ENCODE measurements at regions not wholly inside any gene's neighbourhood (a gene's known extent, or its start where the extent isn't known, plus 50 kb on each side); places are given as distances from the start of the nearest gene placed in this dataset.

GRCh38 chr4:17152941-17153540, 254.6 kb upstream of the LDB2 start:
- no peak overlapping the region for H2AFZ ChIP-seq (ENCODE audit: low read length)
- no peaks in the 10 kb centered on the region for H3K27me3 ChIP-seq (ENCODE audit: control insufficient read depth, insufficient read depth, low read length)
- no peak overlapping the region for H3K27ac ChIP-seq (ENCODE audit: insufficient read depth, low read length)
- H3K79me2 ChIP-seq (ENCODE audit: control insufficient read depth, insufficient read depth, low read length), result no peaks in the 10 kb centered on the region
- no peaks in the 10 kb centered on the region for H3K4me1 ChIP-seq (ENCODE audit: control insufficient read depth, extremely low read depth, insufficient read depth, low read length)
- H3K9ac ChIP-seq (ENCODE audit: insufficient read depth, low read length), result no peak overlapping the region
- no peaks in the 10 kb centered on the region for H3K36me3 ChIP-seq (ENCODE audit: control insufficient read depth, insufficient read depth, low read length)
- no peaks in the 10 kb centered on the region for H3K9me3 ChIP-seq (ENCODE audit: control insufficient read depth, insufficient read depth, low read depth, low read length)
- TF ChIP-seq CTCF (conservative IDR thresholded peaks at IDR 0.05 in 1 of 2, IDR thresholded peaks at IDR 0.05 in 1 of 2; ENCODE audit: low read depth in 1 of 2, low read length in 2 of 2) (no peak), EZH2 (IDR thresholded peaks at IDR 0.05; ENCODE audit: low read length, missing control alignments) (no peak)
- DNase-seq (ENCODE audit: low read depth in 2 of 2), result no peak
- H3K4me2 ChIP-seq (ENCODE audit: extremely low read depth, insufficient read depth, low read length), result no peak overlapping the region
- no peak overlapping the region for H3K4me3 ChIP-seq (replicated peaks in 1 of 4; ENCODE audit: control extremely low read depth in 1 of 4, insufficient read depth in 1 of 4, low read depth in 3 of 4, low read length in 4 of 4)
- H4K20me1 ChIP-seq (ENCODE audit: control insufficient read depth, extremely low read depth, insufficient read depth, low read length), result no peaks in the 10 kb centered on the region

- H3K4me3 ChIP-seq (replicated peaks in 1 of 4; ENCODE audit: control extremely low read depth in 1 of 4, insufficient read depth in 1 of 4, low read depth in 3 of 4, low read length in 4 of 4), result no peak overlapping the region
- peak overlapping the region; percentile 21 for H3K27ac ChIP-seq (ENCODE audit: insufficient read depth, low read length)
- H3K9me3 ChIP-seq (ENCODE audit: control insufficient read depth, insufficient read depth, low read depth, low read length), result peaks cover 2% of the 10 kb centered on the region
- H3K9ac ChIP-seq (ENCODE audit: insufficient read depth, low read length), result no peak overlapping the region
- TF ChIP-seq EZH2 (IDR thresholded peaks at IDR 0.05; ENCODE audit: low read length, missing control alignments) (no peak), CTCF (conservative IDR thresholded peaks at IDR 0.05 in 1 of 2, IDR thresholded peaks at IDR 0.05 in 1 of 2; ENCODE audit: low read depth in 1 of 2, low read length in 2 of 2) (no peak)
- peak; percentile 91 to 99 for DNase-seq (ENCODE audit: low read depth in 2 of 2)
- no peaks in the 10 kb centered on the region for H4K20me1 ChIP-seq (ENCODE audit: control insufficient read depth, extremely low read depth, insufficient read depth, low read length)
- H3K79me2 ChIP-seq (ENCODE audit: control insufficient read depth, insufficient read depth, low read length), result no peaks in the 10 kb centered on the region
- H3K4me1 ChIP-seq (ENCODE audit: control insufficient read depth, extremely low read depth, insufficient read depth, low read length), result peaks cover 7% of the 10 kb centered on the region
- H2AFZ ChIP-seq (ENCODE audit: low read length), result no peak overlapping the region
- H3K27me3 ChIP-seq (ENCODE audit: control insufficient read depth, insufficient read depth, low read length), result no peaks in the 10 kb centered on the region
- no peaks in the 10 kb centered on the region for H3K36me3 ChIP-seq (ENCODE audit: control insufficient read depth, insufficient read depth, low read length)
- no peak overlapping the region for H3K4me2 ChIP-seq (ENCODE audit: extremely low read depth, insufficient read depth, low read length)
Observed at GRCh38 chr4:17142232-17142711, 243.8 kb upstream of the LDB2 start.

GRCh38 chr4:17138847-17139246, 240.4 kb upstream of the LDB2 start:
- Histone ChIP-seq H3K79me2 (ENCODE audit: control insufficient read depth, insufficient read depth, low read length) (no peaks in the 10 kb centered on the region), H4K20me1 (ENCODE audit: control insufficient read depth, extremely low read depth, insufficient read depth, low read length) (no peaks in the 10 kb centered on the region), H3K4me1 (ENCODE audit: control insufficient read depth, extremely low read depth, insufficient read depth, low read length) (peaks cover 7% of the 10 kb centered on the region), H3K4me2 (ENCODE audit: extremely low read depth, insufficient read depth, low read length) (no peak overlapping the region), H3K9ac (ENCODE audit: insufficient read depth, low read length) (no peak overlapping the region), H3K9me3 (ENCODE audit: control insufficient read depth, insufficient read depth, low read depth, low read length) (peaks cover 2% of the 10 kb centered on the region), H2AFZ (ENCODE audit: low read length) (no peak overlapping the region), H3K27ac (ENCODE audit: insufficient read depth, low read length) (no peak overlapping the region), H3K27me3 (ENCODE audit: control insufficient read depth, insufficient read depth, low read length) (no peaks in the 10 kb centered on the region), H3K4me3 (replicated peaks in 1 of 4; ENCODE audit: control extremely low read depth in 1 of 4, insufficient read depth in 1 of 4, low read depth in 3 of 4, low read length in 4 of 4) (no peak overlapping the region), H3K36me3 (ENCODE audit: control insufficient read depth, insufficient read depth, low read length) (no peaks in the 10 kb centered on the region)
- peak in 1 of 2 donors; percentile 57 for DNase-seq (ENCODE audit: low read depth in 2 of 2)
- no peak for TF ChIP-seq EZH2 (IDR thresholded peaks at IDR 0.05; ENCODE audit: low read length, missing control alignments)
- no peak for TF ChIP-seq CTCF (conservative IDR thresholded peaks at IDR 0.05 in 1 of 2, IDR thresholded peaks at IDR 0.05 in 1 of 2; ENCODE audit: low read depth in 1 of 2, low read length in 2 of 2)
